Activated CD8-positive, alpha-beta T cell treated with anti-CD3 and anti-CD28 coated beads for 36 hours (primary cell): ENCODE measurements at regions not wholly inside any gene's neighbourhood (a gene's known extent, or its start where the extent isn't known, plus 50 kb on each side); places are given as distances from the start of the nearest gene placed in this dataset.

Source experiments
- ATAC-seq: fragments of 200-7000 bp; cut with Tn5 transposase; one replicate; pipeline ENCODE4 v1.10.0; 2021; ENCODE audit warnings: mild to moderate bottlenecking, moderate library complexity
- CTCF ChIA-PET: fragments of 350-600 bp; sonication (Branson Sonifier 250); formaldehyde crosslinking; loops from one replicate; lab custom pipeline; 2021; ENCODE audit warnings: antibody characterized with exemption; lab: Charles Lee
- POLR2A ChIA-PET: fragments of 350-600 bp; sonication (Branson Sonifier 250); formaldehyde crosslinking; loops from one replicate; lab custom pipeline; 2021; ENCODE audit warnings: antibody characterized with exemption; lab: Charles Lee
- DNase-seq: peaks from one replicate; pipeline ENCODE4 v3.0.0-alpha.2; 2020
- H3K27ac Mint-ChIP-seq: one replicate; pipeline ENCODE4 v1.8.0; 2021; ENCODE audit warnings: mild to moderate bottlenecking, mixed read lengths
- H3K27me3 Mint-ChIP-seq: one replicate; pipeline ENCODE4 v1.8.0; 2021; ENCODE audit warnings: mixed read lengths
- H3K36me3 Mint-ChIP-seq: one replicate; pipeline ENCODE4 v1.8.0; 2021; ENCODE audit warnings: low read depth, mixed read lengths
- H3K4me1 Mint-ChIP-seq: one replicate; pipeline ENCODE4 v1.8.0; 2021; ENCODE audit warnings: low read depth, mixed read lengths
- H3K4me3 Mint-ChIP-seq: one replicate; pipeline ENCODE4 v1.8.0; 2021; ENCODE audit warnings: mild to moderate bottlenecking, moderate library complexity, mixed read lengths
- H3K9me3 Mint-ChIP-seq: one replicate; pipeline ENCODE4 v1.8.0; 2021; ENCODE audit warnings: mixed read lengths
- CTCF ChIP-seq: fragments of 200-600 bp; IDR thresholded peaks from one replicate; pipeline ENCODE4 v1.8.0; 2022; ENCODE audit warnings: antibody characterized with exemption, mild to moderate bottlenecking
- intact Hi-C: fragments of 100-400 bp; cut with micrococcal nuclease; formaldehyde crosslinking; loops from one replicate; pipeline ENCODE4 v1.10.0; 2022

DNA sequence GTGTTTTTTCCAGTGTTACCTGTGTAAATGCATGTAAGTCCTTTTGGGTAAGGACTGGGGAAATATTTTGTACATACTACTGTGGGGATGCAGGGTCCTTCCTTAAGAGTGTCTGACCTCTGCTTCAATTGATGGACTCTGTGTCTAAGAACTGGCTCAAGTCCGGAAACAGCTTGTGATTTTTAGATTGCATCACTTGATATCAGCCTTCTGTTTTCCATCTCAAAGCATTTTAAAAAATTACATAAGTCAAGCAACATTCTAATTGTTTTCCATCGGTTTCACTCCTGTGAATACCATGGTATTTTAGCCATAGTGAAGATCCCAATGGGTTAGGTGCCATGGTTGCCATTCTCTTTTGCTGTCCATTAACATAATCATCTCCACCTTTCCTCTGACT lies 597.6 kb downstream of the SQOR start:
- ATAC-seq (no peak), DNase-seq (no peak)
- Mint-ChIP-seq H3K27me3 (no peaks in the 10 kb centered on the region), H3K27ac (no peak overlapping the region), H3K36me3 (no peaks in the 10 kb centered on the region), H3K9me3 (peaks cover 2% of the 10 kb centered on the region), H3K4me3 (no peak overlapping the region), H3K4me1 (no peaks in the 10 kb centered on the region)
- CTCF ChIA-PET = no interaction called here
- intact Hi-C loops = no loop called here
- POLR2A ChIA-PET = no interaction called here
- no peak for TF ChIP-seq CTCF

DNA sequence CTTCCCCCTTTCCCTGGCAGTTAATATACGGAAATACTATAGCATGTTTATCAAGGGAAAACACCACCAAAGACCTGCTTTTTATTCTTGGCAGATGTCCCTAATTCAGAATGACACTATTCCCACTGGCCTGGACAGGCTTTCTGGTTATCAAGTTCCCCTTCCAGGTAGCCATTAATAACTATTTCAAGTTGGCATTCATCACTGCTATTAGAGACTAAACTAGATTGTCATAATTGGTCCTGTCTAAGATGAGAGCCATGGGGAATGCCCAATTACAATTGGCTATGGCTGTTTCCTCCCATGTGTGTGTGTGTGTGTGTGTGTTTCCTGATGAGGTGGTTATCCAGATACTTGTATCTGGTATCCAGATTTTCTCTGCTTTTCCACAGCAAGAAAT lies 608.1 kb downstream of the SQOR start:
- H3K36me3 Mint-ChIP-seq = no peaks in the 10 kb centered on the region
- no peak overlapping the region for H3K4me3 Mint-ChIP-seq
- peaks cover 1% of the 10 kb centered on the region for H3K9me3 Mint-ChIP-seq
- ChIA-PET CTCF (no interaction called here), POLR2A (no interaction called here)
- TF ChIP-seq CTCF = no peak
- ATAC-seq (no peak), DNase-seq (no peak)
- H3K4me1 Mint-ChIP-seq = no peaks in the 10 kb centered on the region
- intact Hi-C loops = no loop called here
- no peak overlapping the region for H3K27ac Mint-ChIP-seq
- H3K27me3 Mint-ChIP-seq = no peaks in the 10 kb centered on the region

- intact Hi-C loops = no loop called here
- ATAC-seq = no peak
- TF ChIP-seq CTCF = no peak
- H3K36me3 Mint-ChIP-seq = no peaks in the 10 kb centered on the region
- CTCF ChIA-PET = no interaction called here
- H3K4me1 Mint-ChIP-seq = no peaks in the 10 kb centered on the region
- no peak for DNase-seq
- POLR2A ChIA-PET = no interaction called here
- H3K4me3 Mint-ChIP-seq = no peak overlapping the region
- no peak overlapping the region for H3K27ac Mint-ChIP-seq
- peaks cover 2% of the 10 kb centered on the region for H3K9me3 Mint-ChIP-seq
- H3K27me3 Mint-ChIP-seq = no peaks in the 10 kb centered on the region
These were observed 617.1 kb downstream of the SQOR start for GRCh38 chr15:46251903-46252302.

DNA sequence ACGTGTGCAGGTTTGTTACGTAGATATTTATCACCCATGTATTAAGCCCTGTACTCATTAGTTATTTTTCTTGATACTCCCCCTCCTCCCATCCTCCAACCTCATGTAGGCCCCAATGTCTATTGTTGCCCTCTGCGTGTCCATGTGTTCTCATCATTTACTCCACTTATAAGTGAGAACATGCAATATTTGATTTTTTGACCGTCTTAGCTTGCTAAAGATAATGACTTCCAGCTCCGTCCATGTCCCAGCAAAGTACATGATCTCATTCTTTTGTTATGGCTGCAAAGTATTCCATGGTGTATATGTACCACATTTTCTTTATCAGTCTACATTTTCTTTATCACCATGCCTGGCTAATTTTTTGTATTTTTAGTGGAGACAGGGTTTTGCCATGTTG lies 623.2 kb downstream of the SQOR start:
- no peaks in the 10 kb centered on the region for H3K27me3 Mint-ChIP-seq
- no peak for DNase-seq
- no peak overlapping the region for H3K4me3 Mint-ChIP-seq
- POLR2A ChIA-PET = no interaction called here
- no peak for TF ChIP-seq CTCF
- ATAC-seq = no peak
- H3K9me3 Mint-ChIP-seq = peaks cover 7% of the 10 kb centered on the region
- H3K36me3 Mint-ChIP-seq = no peaks in the 10 kb centered on the region
- CTCF ChIA-PET = no interaction called here
- no peak overlapping the region for H3K27ac Mint-ChIP-seq
- H3K4me1 Mint-ChIP-seq = no peaks in the 10 kb centered on the region
- intact Hi-C loops = no loop called here

DNA sequence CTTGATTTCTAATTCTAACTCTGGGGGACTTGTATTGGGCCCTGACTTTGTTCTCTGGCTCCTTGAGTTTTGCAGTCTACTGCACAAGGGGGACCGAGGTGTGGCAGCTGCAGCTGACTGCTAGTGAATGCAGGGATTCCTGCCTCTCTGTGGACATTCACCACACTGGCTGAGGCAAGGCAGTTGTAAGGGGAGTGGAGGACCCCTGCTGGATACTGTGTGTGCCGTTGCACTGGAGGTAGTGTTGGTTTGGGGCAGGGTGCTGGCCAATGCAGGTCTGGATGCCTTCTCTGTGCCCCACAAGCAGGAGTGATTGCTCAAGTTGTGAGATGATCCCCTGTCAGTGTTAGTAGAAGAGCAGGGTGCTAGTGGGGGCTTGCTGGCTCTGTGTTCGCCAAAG lies 626.1 kb downstream of the SQOR start:
- ATAC-seq (no peak), DNase-seq (no peak)
- no peak for TF ChIP-seq CTCF
- H3K4me3 Mint-ChIP-seq = no peak overlapping the region
- no peaks in the 10 kb centered on the region for H3K36me3 Mint-ChIP-seq
- intact Hi-C loops = no loop called here
- H3K27me3 Mint-ChIP-seq = no peaks in the 10 kb centered on the region
- ChIA-PET POLR2A (no interaction called here), CTCF (no interaction called here)
- H3K9me3 Mint-ChIP-seq = peaks cover 7% of the 10 kb centered on the region
- H3K27ac Mint-ChIP-seq = no peak overlapping the region
- H3K4me1 Mint-ChIP-seq = no peaks in the 10 kb centered on the region
